Mesendoderm (in vitro differentiated cells): ENCODE measurements at regions not wholly inside any gene's neighbourhood (a gene's known extent, or its start where the extent isn't known, plus 50 kb on each side); places are given as distances from the start of the nearest gene placed in this dataset.

Experiments
- DNase-seq: peaks from one replicate; pipeline ENCODE4 v3.0.0; 2013
- H2AK5ac ChIP-seq: 2 replicates; pipeline ENCODE4 v1.6.1; 2013; ENCODE audit warnings: low read length, inconsistent platforms
- H2BK120ac ChIP-seq: 2 replicates; pipeline ENCODE4 v1.6.1; 2013; ENCODE audit warnings: low read depth, mild to moderate bottlenecking, low read length, moderate library complexity, mixed read lengths
- H2BK15ac ChIP-seq: replicated peaks from 2 replicates; pipeline ENCODE4 v1.6.1; 2013; ENCODE audit warnings: low read depth, mild to moderate bottlenecking, moderate library complexity
- H2BK5ac ChIP-seq: 2 replicates; pipeline ENCODE4 v1.6.1; 2013; ENCODE audit warnings: low read length, inconsistent platforms
- H3K18ac ChIP-seq: 2 replicates; pipeline ENCODE4 v1.6.1; 2013; ENCODE audit warnings: mild to moderate bottlenecking, low read length, mixed read lengths
- H3K23ac ChIP-seq: one replicate; pipeline ENCODE4 v1.6.1; 2013; ENCODE audit warnings: low read length
- H3K27ac ChIP-seq: 2 replicates; pipeline ENCODE4 v1.5.1; 2013; ENCODE audit warnings: low read depth, mild to moderate bottlenecking, inconsistent platforms, low read length, moderate library complexity
- H3K27me3 ChIP-seq: 2 replicates; pipeline ENCODE4 v1.6.1; 2013; ENCODE audit warnings: low read length, control low read depth, mild to moderate bottlenecking, inconsistent platforms; ENCODE audit not compliant: insufficient read depth, poor library complexity
- H3K36me3 ChIP-seq: 2 replicates; pipeline ENCODE4 v1.6.1; 2013; ENCODE audit warnings: low read length, inconsistent platforms; ENCODE audit not compliant: control insufficient read depth, insufficient read depth
- H3K4ac ChIP-seq: one replicate; pipeline ENCODE4 v1.6.1; 2013; ENCODE audit warnings: low read depth, mild to moderate bottlenecking, low read length, moderate library complexity
- H3K4me1 ChIP-seq: 2 replicates; pipeline ENCODE4 v1.6.1; 2013; ENCODE audit warnings: low read depth, low read length, inconsistent platforms; ENCODE audit not compliant: control insufficient read depth
- H3K4me2 ChIP-seq: 2 replicates; pipeline ENCODE4 v1.6.1; 2013; ENCODE audit warnings: low read length
- H3K4me3 ChIP-seq: 2 replicates; pipeline ENCODE4 v1.5.1; 2013; ENCODE audit warnings: mild to moderate bottlenecking, low read length
- H3K56ac ChIP-seq: one replicate; pipeline ENCODE4 v1.6.1; 2013; ENCODE audit warnings: low read length
- H3K79me1 ChIP-seq: 2 replicates; pipeline ENCODE4 v1.6.1; 2013; ENCODE audit warnings: low read length, inconsistent platforms
- H3K79me2 ChIP-seq: 2 replicates; pipeline ENCODE4 v1.6.1; 2013; ENCODE audit warnings: mild to moderate bottlenecking, low read length; ENCODE audit not compliant: control insufficient read depth, insufficient read depth
- H3K9ac ChIP-seq: 2 replicates; pipeline ENCODE4 v1.6.1; 2013; ENCODE audit warnings: low read length, inconsistent platforms
- H4K5ac ChIP-seq: one replicate; pipeline ENCODE4 v1.6.1; 2013; ENCODE audit warnings: low read length
- H4K8ac ChIP-seq: one replicate; pipeline ENCODE4 v1.6.1; 2013; ENCODE audit warnings: low read depth, mild to moderate bottlenecking, control low read depth, low read length, moderate library complexity
- WGBS: extraction: QIAGEN DNeasy Blood & Tissue Kit; methylation state at CpG from one replicate; pipeline ENCODE4 v1.1.7; 2013; ENCODE audit warnings: low lambda C conversion rate, missing lambda C conversion rate; ENCODE audit not compliant: insufficient coverage; ENCODE audit errors: extremely low coverage; 5-methylcytosine and 5-hydroxymethylcytosine counted together

GRCh38 chr10:76649723-76650127, 987.9 kb downstream of the KCNMA1 start:
- H3K4me1 ChIP-seq: no peaks in the 10 kb centered on the region
- H3K27ac ChIP-seq: no peak overlapping the region
- H3K56ac ChIP-seq: no peak overlapping the region

DNA sequence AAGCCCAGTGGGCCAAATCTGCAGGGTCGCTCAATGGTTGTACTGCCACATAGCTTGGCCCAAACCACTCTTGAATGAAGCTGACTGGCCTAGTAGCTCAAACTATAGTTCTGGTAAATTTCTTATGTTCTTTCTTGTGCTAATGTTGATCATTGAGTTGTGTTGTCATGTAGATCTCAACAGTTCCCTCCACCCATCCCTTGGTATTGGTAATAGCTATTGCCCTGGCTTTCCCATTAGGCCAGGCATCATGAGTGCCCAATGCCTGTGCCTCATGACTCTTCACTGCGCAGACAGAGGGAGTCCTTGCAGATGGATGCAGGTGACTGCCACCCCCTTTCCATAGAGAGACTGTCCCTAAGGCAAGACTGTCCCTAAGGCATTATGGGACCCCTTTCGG, 988.4 kb downstream of the KCNMA1 start:
- H2AK5ac ChIP-seq: no peak overlapping the region
- WGBS: no CpG with 5 or more reads among the region's 3 CpGs
- H3K27ac ChIP-seq: no peak overlapping the region

More at GRCh38 chr10:76649723-76650127, 987.9 kb downstream of the KCNMA1 start:
- Histone ChIP-seq H3K4me3 (no peak overlapping the region), H2AK5ac (no peak overlapping the region), H3K9ac (no peak overlapping the region), H2BK15ac (no peak overlapping the region), H2BK5ac (no peak overlapping the region), H3K18ac (no peak overlapping the region), H3K4me2 (no peak overlapping the region), H3K4ac (no peak overlapping the region), H3K23ac (no peak overlapping the region), H2BK120ac (no peak overlapping the region), H4K5ac (no peak overlapping the region), H3K79me2 (no peaks in the 10 kb centered on the region), H3K27me3 (no peaks in the 10 kb centered on the region), H3K36me3 (no peaks in the 10 kb centered on the region), H3K79me1 (no peaks in the 10 kb centered on the region), H4K8ac (no peak overlapping the region)
- no peak for DNase-seq
- WGBS: no CpG with 5 or more reads among the region's 3 CpGs

DNA sequence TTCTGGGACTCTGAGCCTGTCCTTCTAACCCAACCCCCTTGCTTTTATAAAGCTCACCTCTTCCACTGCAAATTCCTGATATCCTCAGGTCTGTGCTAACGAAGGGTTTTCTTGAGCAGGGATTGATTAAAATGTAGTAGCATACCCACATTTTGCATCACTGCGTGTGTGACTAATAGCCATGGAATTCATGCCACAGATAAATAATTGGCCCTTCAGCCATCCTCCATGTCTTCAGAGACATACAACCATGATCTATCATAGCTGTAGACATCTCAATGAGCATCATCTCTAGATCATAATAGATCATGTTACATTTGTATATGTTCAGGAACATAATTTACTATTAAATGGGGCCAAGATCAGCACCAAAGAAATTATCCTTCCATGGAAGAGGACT, 990.3 kb downstream of the KCNMA1 start:
- WGBS: no CpG with 5 or more reads among the region's 2 CpGs
- H3K79me1 ChIP-seq: no peaks in the 10 kb centered on the region
- no peaks in the 10 kb centered on the region for H3K79me2 ChIP-seq

More for the DNA sequence above, 988.4 kb downstream of the KCNMA1 start:
- Histone ChIP-seq H3K79me2 (no peaks in the 10 kb centered on the region), H3K79me1 (no peaks in the 10 kb centered on the region), H3K4me2 (no peak overlapping the region), H3K4ac (no peak overlapping the region), H2BK5ac (no peak overlapping the region), H3K4me1 (no peaks in the 10 kb centered on the region), H3K23ac (no peak overlapping the region), H2BK120ac (no peak overlapping the region), H3K4me3 (no peak overlapping the region), H3K56ac (no peak overlapping the region), H4K8ac (no peak overlapping the region), H3K9ac (no peak overlapping the region), H3K36me3 (no peaks in the 10 kb centered on the region), H3K27me3 (no peaks in the 10 kb centered on the region), H3K18ac (no peak overlapping the region), H2BK15ac (no peak overlapping the region), H4K5ac (no peak overlapping the region)
- no peak for DNase-seq

DNA sequence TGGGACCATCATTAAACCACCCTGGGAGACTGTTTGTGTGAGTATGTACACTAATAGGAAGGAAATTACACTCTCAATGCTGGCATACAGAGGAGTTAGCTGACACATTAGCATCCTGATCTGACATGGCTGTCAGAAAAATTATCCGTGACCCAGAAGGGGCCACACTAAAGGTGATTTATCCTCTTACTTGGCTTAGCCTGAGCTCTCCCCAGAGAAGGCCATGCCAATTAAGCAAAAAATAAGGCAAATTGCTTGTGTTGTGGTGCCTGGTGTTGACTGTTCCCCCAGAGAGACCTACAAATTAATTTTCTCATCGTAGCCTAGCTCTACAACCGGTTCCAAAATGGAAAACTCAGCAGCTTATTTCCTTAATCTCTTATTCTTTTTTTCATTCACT, 992.3 kb downstream of the KCNMA1 start:
- Histone ChIP-seq H3K79me2 (no peaks in the 10 kb centered on the region), H3K23ac (no peak overlapping the region), H3K4me2 (no peak overlapping the region), H2BK15ac (no peak overlapping the region), H3K27me3 (no peaks in the 10 kb centered on the region), H3K4me3 (no peak overlapping the region), H3K9ac (no peak overlapping the region), H3K18ac (no peak overlapping the region), H3K36me3 (no peaks in the 10 kb centered on the region), H3K27ac (no peak overlapping the region), H2BK120ac (no peak overlapping the region), H4K8ac (no peak overlapping the region), H3K4me1 (no peaks in the 10 kb centered on the region), H4K5ac (no peak overlapping the region), H3K4ac (no peak overlapping the region), H2BK5ac (no peak overlapping the region), H3K56ac (no peak overlapping the region), H2AK5ac (no peak overlapping the region), H3K79me1 (no peaks in the 10 kb centered on the region)
- no CpG with 5 or more reads among the region's 3 CpGs for WGBS
- no peak for DNase-seq

More for the DNA sequence above, 990.3 kb downstream of the KCNMA1 start:
- Histone ChIP-seq H3K56ac (no peak overlapping the region), H3K23ac (no peak overlapping the region), H3K4me2 (no peak overlapping the region), H3K27me3 (no peaks in the 10 kb centered on the region), H4K5ac (no peak overlapping the region), H3K9ac (no peak overlapping the region), H2BK120ac (no peak overlapping the region), H2AK5ac (no peak overlapping the region), H4K8ac (no peak overlapping the region), H3K4me3 (no peak overlapping the region), H3K4ac (no peak overlapping the region), H3K18ac (no peak overlapping the region), H3K27ac (no peak overlapping the region), H2BK5ac (no peak overlapping the region), H3K36me3 (no peaks in the 10 kb centered on the region), H3K4me1 (no peaks in the 10 kb centered on the region), H2BK15ac (no peak overlapping the region)
- no peak for DNase-seq

- Histone ChIP-seq H2BK15ac (no peak overlapping the region), H4K8ac (no peak overlapping the region), H3K4ac (no peak overlapping the region), H3K4me2 (no peak overlapping the region), H3K18ac (no peak overlapping the region), H3K27ac (no peak overlapping the region), H3K56ac (no peak overlapping the region), H3K79me1 (no peaks in the 10 kb centered on the region), H2AK5ac (no peak overlapping the region), H3K4me1 (no peaks in the 10 kb centered on the region), H3K79me2 (no peaks in the 10 kb centered on the region), H3K23ac (no peak overlapping the region), H3K36me3 (no peaks in the 10 kb centered on the region), H3K27me3 (no peaks in the 10 kb centered on the region), H3K4me3 (no peak overlapping the region), H2BK120ac (no peak overlapping the region), H3K9ac (no peak overlapping the region), H4K5ac (no peak overlapping the region), H2BK5ac (no peak overlapping the region)
- DNase-seq: no peak
- no CpG with 5 or more reads among the region's 2 CpGs for WGBS
Measured at GRCh38 chr10:76644476-76644875, 993.1 kb downstream of the KCNMA1 start.

DNA sequence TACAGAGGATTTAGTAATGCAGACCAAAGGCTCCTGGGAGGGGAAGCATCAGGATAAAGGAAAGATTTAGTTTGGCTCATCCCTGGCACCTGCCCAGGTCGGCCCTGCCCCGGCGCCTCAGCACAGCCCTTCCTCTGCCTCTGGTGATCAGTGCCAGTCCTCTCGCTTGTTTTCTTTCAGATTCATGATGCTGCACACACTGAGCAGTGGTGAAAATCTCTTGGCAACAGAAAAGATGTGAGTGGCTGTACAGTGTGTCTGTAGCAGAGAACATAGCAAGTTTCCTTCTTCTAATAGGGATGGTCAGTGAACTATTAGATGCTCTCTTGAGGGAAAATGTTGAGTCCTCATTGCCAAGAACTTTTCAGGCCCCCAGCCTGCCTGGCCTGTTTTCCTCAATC, 994.1 kb downstream of the KCNMA1 start:
- Histone ChIP-seq H3K23ac (no peak overlapping the region), H2AK5ac (no peak overlapping the region), H2BK15ac (no peak overlapping the region), H3K9ac (no peak overlapping the region), H3K27me3 (no peaks in the 10 kb centered on the region), H3K4me3 (no peak overlapping the region), H3K79me1 (no peaks in the 10 kb centered on the region), H3K4me2 (no peak overlapping the region), H2BK5ac (no peak overlapping the region), H4K8ac (no peak overlapping the region), H3K36me3 (no peaks in the 10 kb centered on the region), H3K4me1 (no peaks in the 10 kb centered on the region), H3K27ac (no peak overlapping the region), H3K18ac (no peak overlapping the region), H3K79me2 (no peaks in the 10 kb centered on the region), H3K56ac (no peak overlapping the region), H2BK120ac (no peak overlapping the region), H4K5ac (no peak overlapping the region), H3K4ac (no peak overlapping the region)
- DNase-seq: no peak
- WGBS: no CpG with 5 or more reads among the region's 4 CpGs
